Endothelial cell of umbilical vein (primary cell): ENCODE measurements at regions not wholly inside any gene's neighbourhood (a gene's known extent, or its start where the extent isn't known, plus 50 kb on each side); places are given as distances from the start of the nearest gene placed in this dataset.

ENCODE experiments used
- BruUV-seq: library from RNA; stranded (reverse); fragments of 400-500 nt; replicated peaks from 2 replicates; lab custom pipeline; 2021; lab: Mats Ljungman, UMichigan
- CTCF ChIA-PET: fragments of 300-600, 350-600 bp; sonication (Branson Sonifier 250); formaldehyde crosslinking; loops from one replicate; lab custom pipeline; 2021; ENCODE audit warnings: antibody characterized with exemption, inconsistent platforms; lab: Charles Lee
- POLR2A ChIA-PET: fragments of 300-600, 350-600 bp; sonication (Branson Sonifier 250); formaldehyde crosslinking; loops from one replicate; lab custom pipeline; 2021; ENCODE audit warnings: antibody characterized with exemption, inconsistent platforms; lab: Charles Lee
- DNase-seq: peaks from one replicate; pipeline ENCODE4 v3.0.0-alpha.2; 2011; ENCODE audit warnings: low read depth, low spot score
- FAIRE-seq: peaks from 2 replicates; lab custom pipeline; 2011; peaks lifted over from hg19 to GRCh38; lab: Jason Lieb, UNC
- H2AFZ ChIP-seq: 2 replicates; pipeline ENCODE4 v1.6.0; 2012; ENCODE audit warnings: low read depth, low read length, control low read depth, inconsistent platforms
- H3K27ac ChIP-seq: 2 replicates; pipeline ENCODE4 v1.5.1; 2011; ENCODE audit warnings: low read depth, mild to moderate bottlenecking, control low read depth, low read length, moderate library complexity; ENCODE audit not compliant: insufficient read depth
- H3K27me3 ChIP-seq, 2 experiments: 2 replicates each; pipeline versions ENCODE4 v1.6.0 to v1.6.1; 2011; ENCODE audit warnings: low read length in 2 of 2, mixed read lengths in 1 of 2; ENCODE audit not compliant: control insufficient read depth in 2 of 2, insufficient read depth in 2 of 2
- H3K36me3 ChIP-seq, 2 experiments: 2 replicates in 1 of 2; 3 replicates in 1 of 2; pipeline ENCODE4 v1.5.1; 2011; ENCODE audit warnings: low read length in 2 of 2, mild to moderate bottlenecking in 1 of 2, moderate library complexity in 1 of 2; ENCODE audit not compliant: control insufficient read depth in 2 of 2, insufficient read depth in 2 of 2; ENCODE audit errors: extremely low read depth in 1 of 2
- H3K4me1 ChIP-seq: 3 replicates; pipeline ENCODE4 v1.5.1; 2011; ENCODE audit warnings: mild to moderate bottlenecking, low read length; ENCODE audit not compliant: control insufficient read depth, insufficient read depth; ENCODE audit errors: extremely low read depth
- H3K4me2 ChIP-seq: 2 replicates; pipeline ENCODE4 v1.6.1; 2011; ENCODE audit warnings: low read length, control low read depth, mixed read lengths; ENCODE audit not compliant: insufficient read depth
- H3K4me3 ChIP-seq, 3 experiments: fragments of 200-600 bp in 1 of 3; sonication (generic), shearing (Covaris generic) in 1 of 3; replicated peaks in 1 of 3; 2 replicates each; pipeline ENCODE4 v1.5.1; 2011 to 2016; ENCODE audit warnings: control low read depth in 3 of 3, low read length in 3 of 3, mild to moderate bottlenecking in 2 of 3, inconsistent platforms in 1 of 3, low read depth in 1 of 3, moderate library complexity in 1 of 3; ENCODE audit not compliant: insufficient read depth in 1 of 3
- H3K79me2 ChIP-seq: 2 replicates; pipeline ENCODE4 v1.6.0; 2012; ENCODE audit warnings: low read length, inconsistent platforms; ENCODE audit not compliant: control insufficient read depth, insufficient read depth
- H3K9ac ChIP-seq: replicated peaks from 2 replicates; pipeline ENCODE3; 2011; ENCODE audit warnings: low read length, control low read depth; ENCODE audit not compliant: insufficient read depth; ENCODE audit errors: extremely low read depth
- H3K9me1 ChIP-seq: replicated peaks from 3 replicates; pipeline ENCODE4 v1.6.0; 2011; ENCODE audit warnings: mild to moderate bottlenecking, low read length; ENCODE audit not compliant: control insufficient read depth, insufficient read depth; ENCODE audit errors: extremely low read depth
- H3K9me3 ChIP-seq: replicated peaks from 2 replicates; pipeline ENCODE4 v1.5.1; 2012; ENCODE audit warnings: low read length, inconsistent platforms; ENCODE audit not compliant: control insufficient read depth, insufficient read depth
- H4K20me1 ChIP-seq: replicated peaks from 2 replicates; pipeline ENCODE3; 2011; ENCODE audit warnings: mild to moderate bottlenecking, low read length; ENCODE audit not compliant: control insufficient read depth, insufficient read depth; ENCODE audit errors: extremely low read depth
- EZH2 ChIP-seq: IDR thresholded peaks from 2 replicates; pipeline ENCODE4 v1.6.1; 2012; ENCODE audit warnings: borderline replicate concordance, low read depth, mild to moderate bottlenecking, moderate library complexity, low read length, inconsistent platforms; ENCODE audit not compliant: severe bottlenecking
- FOS ChIP-seq: IDR thresholded peaks from 2 replicates; pipeline ENCODE4 v1.6.1; 2011; ENCODE audit warnings: mild to moderate bottlenecking, low read length, moderate library complexity, borderline replicate concordance; ENCODE audit not compliant: insufficient read depth
- GATA2 ChIP-seq: IDR thresholded peaks from 2 replicates; pipeline ENCODE4 v1.7.0; 2011; ENCODE audit warnings: low read depth, mild to moderate bottlenecking, moderate library complexity, mixed read lengths, low read length; ENCODE audit not compliant: insufficient read length, insufficient read depth
- JUN ChIP-seq: IDR thresholded peaks from 2 replicates; pipeline ENCODE4 v1.6.1; 2011; ENCODE audit warnings: borderline replicate concordance, low read depth; ENCODE audit not compliant: insufficient read length, insufficient read depth
- MYC ChIP-seq: IDR thresholded peaks from one replicate; pipeline ENCODE4 v1.6.1; 2011; ENCODE audit warnings: mild to moderate bottlenecking, low read depth, low read length
- POLR2A ChIP-seq: IDR thresholded peaks from 2 replicates; pipeline ENCODE4 v1.6.1; 2012; ENCODE audit warnings: low read depth, mild to moderate bottlenecking, control low read depth, low read length
- POLR2AphosphoS5 ChIP-seq: IDR thresholded peaks from 2 replicates; pipeline ENCODE4 v1.6.1; 2012; ENCODE audit warnings: low read depth, mild to moderate bottlenecking, control low read depth, low read length, moderate library complexity; ENCODE audit not compliant: insufficient read depth
- dilution Hi-C: fragments of 300-500 bp; cut with MboI; formaldehyde crosslinking; loops from one replicate; pipeline ENCODE4 v1.15.0; 2019; ENCODE audit warnings: low sequenced_read_pairs; ENCODE audit not compliant: extremely low pct_ligation_motif_present
- intact Hi-C: fragments of 100-400 bp; cut with micrococcal nuclease; formaldehyde crosslinking; loops from one replicate; pipeline ENCODE4 v1.10.0; 2022
- TF ChIP-seq, protein P1 (sequence below), 2 donors: IDR thresholded peaks; 1 replicate in 1 of 2; 2 replicates in 1 of 2; pipeline ENCODE4 v1.5.1; 2011; ENCODE audit warnings: low read length in 2 of 2, mild to moderate bottlenecking in 2 of 2, moderate library complexity in 2 of 2, control low read depth in 1 of 2, inconsistent platforms in 1 of 2, low read depth in 1 of 2; ENCODE audit not compliant: insufficient read depth in 1 of 2; ENCODE audit errors: extremely low read depth in 1 of 2
- TF ChIP-seq, protein P2 (sequence below): IDR thresholded peaks from 2 replicates; pipeline ENCODE4 v1.6.1; 2011; ENCODE audit not compliant: insufficient read depth, insufficient read length

DNA sequence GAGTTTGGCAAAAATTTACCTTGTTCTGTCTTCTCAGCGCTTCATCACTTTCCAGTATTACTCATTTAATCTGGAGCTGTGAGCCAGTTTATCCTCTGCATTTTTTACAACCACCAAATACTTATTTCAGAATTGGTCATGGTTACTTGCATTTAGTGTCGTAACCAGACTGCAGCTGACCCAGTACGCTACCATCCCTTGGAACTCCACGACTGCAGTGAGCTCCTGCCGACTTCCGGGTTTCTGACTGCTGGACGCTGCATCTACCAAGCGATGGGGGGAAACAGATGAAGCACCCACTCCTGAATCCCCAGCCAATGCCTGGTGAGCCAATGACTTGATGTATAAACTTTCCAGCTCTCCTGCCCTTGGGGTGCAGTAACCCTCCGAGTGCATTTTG lies 174.4 kb upstream of the PRLR start:
- Histone ChIP-seq H2AFZ (no peak overlapping the region), H3K4me2 (no peak overlapping the region), H3K27ac (no peak overlapping the region), H4K20me1 (no peaks in the 10 kb centered on the region), H3K9ac (no peak overlapping the region), H3K9me3 (no peaks in the 10 kb centered on the region), H3K4me3 (no peak overlapping the region), H3K4me1 (no peaks in the 10 kb centered on the region), H3K79me2 (no peaks in the 10 kb centered on the region), H3K9me1 (no peaks in the 10 kb centered on the region), H3K36me3 (no peaks in the 10 kb centered on the region), H3K27me3 (no peaks in the 10 kb centered on the region)
- TF ChIP-seq JUN (no peak), POLR2AphosphoS5 (no peak), POLR2A (no peak), FOS (no peak)
- TF ChIP-seq, protein P1, sequence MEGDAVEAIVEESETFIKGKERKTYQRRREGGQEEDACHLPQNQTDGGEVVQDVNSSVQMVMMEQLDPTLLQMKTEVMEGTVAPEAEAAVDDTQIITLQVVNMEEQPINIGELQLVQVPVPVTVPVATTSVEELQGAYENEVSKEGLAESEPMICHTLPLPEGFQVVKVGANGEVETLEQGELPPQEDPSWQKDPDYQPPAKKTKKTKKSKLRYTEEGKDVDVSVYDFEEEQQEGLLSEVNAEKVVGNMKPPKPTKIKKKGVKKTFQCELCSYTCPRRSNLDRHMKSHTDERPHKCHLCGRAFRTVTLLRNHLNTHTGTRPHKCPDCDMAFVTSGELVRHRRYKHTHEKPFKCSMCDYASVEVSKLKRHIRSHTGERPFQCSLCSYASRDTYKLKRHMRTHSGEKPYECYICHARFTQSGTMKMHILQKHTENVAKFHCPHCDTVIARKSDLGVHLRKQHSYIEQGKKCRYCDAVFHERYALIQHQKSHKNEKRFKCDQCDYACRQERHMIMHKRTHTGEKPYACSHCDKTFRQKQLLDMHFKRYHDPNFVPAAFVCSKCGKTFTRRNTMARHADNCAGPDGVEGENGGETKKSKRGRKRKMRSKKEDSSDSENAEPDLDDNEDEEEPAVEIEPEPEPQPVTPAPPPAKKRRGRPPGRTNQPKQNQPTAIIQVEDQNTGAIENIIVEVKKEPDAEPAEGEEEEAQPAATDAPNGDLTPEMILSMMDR (IDR thresholded peaks at IDR 0.05; ENCODE audit: extremely low read depth in 1 of 2, insufficient read depth in 1 of 2, low read depth in 1 of 2, low read length in 2 of 2), result no peak
- no peak for DNase-seq
- no TSS peak for BruUV-seq
- intact Hi-C loops, result no loop called here
- FAIRE-seq, result no peak
- CTCF ChIA-PET, result no interaction called here
- dilution Hi-C loops, result no loop called here
- POLR2A ChIA-PET, result no interaction called here

DNA sequence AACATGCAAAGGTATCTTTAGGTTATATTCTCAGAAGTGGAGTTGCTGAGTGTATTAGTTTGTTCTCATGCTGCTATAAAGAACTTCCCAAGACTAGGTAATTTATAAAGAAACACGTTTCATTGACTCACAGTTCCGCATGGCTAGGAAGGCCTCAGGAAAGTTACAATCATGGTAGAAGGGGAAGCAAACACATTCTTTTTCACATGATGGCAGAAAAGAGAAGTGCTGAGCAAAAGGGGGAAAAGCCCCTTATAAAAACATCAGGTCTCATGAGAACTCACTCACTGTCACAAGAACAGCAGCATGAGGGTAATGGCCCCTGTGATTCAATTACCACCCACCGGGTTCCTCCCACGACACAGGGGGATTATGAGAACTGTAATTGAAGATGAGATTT lies 163.6 kb upstream of the PRLR start:
- FAIRE-seq (no peak), DNase-seq (no peak)
- H3K4me2 ChIP-seq, result no peak overlapping the region
- no peaks in the 10 kb centered on the region for H3K4me1 ChIP-seq
- intact Hi-C loops, result no loop called here
- H3K27ac ChIP-seq, result no peak overlapping the region
- H3K9me3 ChIP-seq, result no peaks in the 10 kb centered on the region
- H3K9me1 ChIP-seq, result no peaks in the 10 kb centered on the region
- H3K27me3 ChIP-seq, result no peaks in the 10 kb centered on the region
- ChIA-PET POLR2A (interaction anchor here (0.6 kb wide), 1 partner anchor 79 kb away, joined by 5 read pairs; no protein-coding TSS in a partner anchor), CTCF (no interaction called here)
- no TSS peak for BruUV-seq
- H3K4me3 ChIP-seq, result no peak overlapping the region
- no peak overlapping the region for H3K9ac ChIP-seq
- dilution Hi-C loops, result no loop called here
- H4K20me1 ChIP-seq, result no peaks in the 10 kb centered on the region
- H3K36me3 ChIP-seq, result no peaks in the 10 kb centered on the region
- TF ChIP-seq MYC, result no peak
- TF ChIP-seq FOS, result no peak
- no peak for TF ChIP-seq GATA2
- TF ChIP-seq POLR2AphosphoS5, result no peak
- TF ChIP-seq, protein P1 (IDR thresholded peaks at IDR 0.05; ENCODE audit: extremely low read depth in 1 of 2, insufficient read depth in 1 of 2, low read depth in 1 of 2, low read length in 2 of 2), result no peak
- TF ChIP-seq JUN, result no peak
- TF ChIP-seq EZH2, result no peak
- TF ChIP-seq POLR2A, result no peak
- TF ChIP-seq, protein P2, sequence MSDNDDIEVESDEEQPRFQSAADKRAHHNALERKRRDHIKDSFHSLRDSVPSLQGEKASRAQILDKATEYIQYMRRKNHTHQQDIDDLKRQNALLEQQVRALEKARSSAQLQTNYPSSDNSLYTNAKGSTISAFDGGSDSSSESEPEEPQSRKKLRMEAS, result no peak
- no peak overlapping the region for H2AFZ ChIP-seq
- no peaks in the 10 kb centered on the region for H3K79me2 ChIP-seq
